ENCODE measurements at regions not wholly inside any gene's neighbourhood (a gene's known extent, or its start where the extent isn't known, plus 50 kb on each side); places are given as distances from the start of the nearest gene placed in this dataset.

DNA sequence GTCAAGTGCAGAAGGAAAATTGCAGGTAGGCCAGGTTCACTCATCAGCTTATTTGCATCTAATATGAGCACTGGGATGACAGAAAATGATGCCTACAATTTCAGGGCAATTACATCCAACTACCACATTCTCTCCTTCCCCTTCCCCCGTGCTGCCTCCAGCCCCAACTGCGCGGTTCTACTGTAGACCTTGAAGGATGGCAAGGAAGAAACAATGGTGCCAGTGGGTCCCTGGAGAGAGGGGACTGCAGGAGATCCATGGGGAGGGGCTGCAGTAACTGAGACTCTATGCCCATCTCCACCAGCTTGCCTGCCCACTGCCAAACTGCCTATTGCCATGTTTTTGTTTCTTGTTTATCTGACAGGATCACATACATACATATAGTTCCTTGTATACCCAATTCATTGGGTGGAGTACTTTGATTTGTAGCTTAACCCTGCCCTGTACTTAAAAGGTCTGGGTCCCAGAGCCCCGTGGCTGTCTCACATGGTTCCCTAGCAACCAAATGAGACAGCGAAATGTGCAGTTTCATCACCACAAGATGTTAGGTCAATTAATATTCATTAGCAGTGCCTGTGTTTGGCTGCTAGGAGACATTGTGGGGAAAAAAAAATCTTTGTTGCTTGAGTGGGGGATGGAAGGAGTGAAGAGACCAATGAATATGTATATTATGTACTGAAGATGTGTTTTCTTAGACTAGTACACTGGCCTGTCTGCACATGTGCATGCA lies 253.5 kb upstream of the PLET1 start:
- dilution Hi-C loops (cut with HindIII; ENCODE audit: low sequenced_read_pairs, unreplicated experiment) (no loop called here), intact Hi-C loops (cut with micrococcal nuclease) (loop anchor here (5.0 kb wide), 1 partner anchor 1753 kb away; no protein-coding TSS in a partner anchor), in situ Hi-C loops (cut with MboI; ENCODE audit: low sequenced_read_pairs) (no loop called here)
- no peaks in the 10 kb centered on the region for H3K9me1 ChIP-seq (ENCODE audit: insufficient read depth, low read length)
- DNase-seq (no peak), ATAC-seq (ENCODE audit: low read depth) (no peak)
- H4K8ac ChIP-seq (ENCODE audit: low read depth in 2 of 2, low read length in 2 of 2): no peak overlapping the region
- no peak overlapping the region for H2AK9ac ChIP-seq (replicated peaks; ENCODE audit: low read depth, low read length, poor library complexity)
- CTCF ChIA-PET: no interaction called here
- H3K4me2 ChIP-seq (ENCODE audit: low read depth, low read length): no peak overlapping the region
- no peak overlapping the region for H3K4ac ChIP-seq (ENCODE audit: low read depth, low read length)
- POLR2A ChIA-PET (ENCODE audit: unreplicated experiment): no interaction called here
- no peak overlapping the region for H2BK20ac ChIP-seq (ENCODE audit: low read depth, low read length)
- H3K36me3 ChIP-seq (ENCODE audit: control insufficient read depth, insufficient read depth, low read length): no peaks in the 10 kb centered on the region
- no peaks in the 10 kb centered on the region; the same call in none of the 2 replicates for H3K27me3 ChIP-seq (ENCODE audit: control insufficient read depth, insufficient read depth, low read length)
- H4K5ac ChIP-seq (ENCODE audit: low read depth, low read length): no peak overlapping the region
- no peak overlapping the region for H3K4me3 ChIP-seq (ENCODE audit: insufficient read depth, low read depth, low read length)
- no peak overlapping the region for H2BK15ac ChIP-seq (ENCODE audit: low read depth, low read length)
- no peak overlapping the region for H3K18ac ChIP-seq (ENCODE audit: low read depth, low read length)
- no peak overlapping the region for H3K56ac ChIP-seq (ENCODE audit: extremely low read depth, insufficient read depth, low read length)
- no peak overlapping the region for H3K23ac ChIP-seq (ENCODE audit: low read depth, low read length)
- no peak overlapping the region for H3K14ac ChIP-seq (replicated peaks; ENCODE audit: low read depth, low read length)
- no TSS peak for BruUV-seq (replicated peaks)
- H2BK5ac ChIP-seq (ENCODE audit: low read depth, low read length, poor library complexity, severe bottlenecking): no peak overlapping the region
- TF ChIP-seq, protein P1, sequence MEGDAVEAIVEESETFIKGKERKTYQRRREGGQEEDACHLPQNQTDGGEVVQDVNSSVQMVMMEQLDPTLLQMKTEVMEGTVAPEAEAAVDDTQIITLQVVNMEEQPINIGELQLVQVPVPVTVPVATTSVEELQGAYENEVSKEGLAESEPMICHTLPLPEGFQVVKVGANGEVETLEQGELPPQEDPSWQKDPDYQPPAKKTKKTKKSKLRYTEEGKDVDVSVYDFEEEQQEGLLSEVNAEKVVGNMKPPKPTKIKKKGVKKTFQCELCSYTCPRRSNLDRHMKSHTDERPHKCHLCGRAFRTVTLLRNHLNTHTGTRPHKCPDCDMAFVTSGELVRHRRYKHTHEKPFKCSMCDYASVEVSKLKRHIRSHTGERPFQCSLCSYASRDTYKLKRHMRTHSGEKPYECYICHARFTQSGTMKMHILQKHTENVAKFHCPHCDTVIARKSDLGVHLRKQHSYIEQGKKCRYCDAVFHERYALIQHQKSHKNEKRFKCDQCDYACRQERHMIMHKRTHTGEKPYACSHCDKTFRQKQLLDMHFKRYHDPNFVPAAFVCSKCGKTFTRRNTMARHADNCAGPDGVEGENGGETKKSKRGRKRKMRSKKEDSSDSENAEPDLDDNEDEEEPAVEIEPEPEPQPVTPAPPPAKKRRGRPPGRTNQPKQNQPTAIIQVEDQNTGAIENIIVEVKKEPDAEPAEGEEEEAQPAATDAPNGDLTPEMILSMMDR (conservative IDR thresholded peaks at IDR 0.05; ENCODE audit: low read depth, low read length): no peak
- no peak for TF ChIP-seq RFX5 (IDR thresholded peaks at IDR 0.05; ENCODE audit: low read depth, low read length)
- TF ChIP-seq CHD1 (IDR thresholded peaks at IDR 0.05; ENCODE audit: low read depth, low read length): no peak
- no peak for TF ChIP-seq RAD21 (IDR thresholded peaks at IDR 0.05; ENCODE audit: low read length)
- TF ChIP-seq SMC3 (IDR thresholded peaks at IDR 0.05; ENCODE audit: low read depth, low read length): no peak
- TF ChIP-seq FOS (IDR thresholded peaks at IDR 0.05; ENCODE audit: low read depth, low read length): no peak
- no peak for TF ChIP-seq RCOR1 (IDR thresholded peaks at IDR 0.05; ENCODE audit: insufficient replicate concordance, low read length)
- TF ChIP-seq, protein P2, sequence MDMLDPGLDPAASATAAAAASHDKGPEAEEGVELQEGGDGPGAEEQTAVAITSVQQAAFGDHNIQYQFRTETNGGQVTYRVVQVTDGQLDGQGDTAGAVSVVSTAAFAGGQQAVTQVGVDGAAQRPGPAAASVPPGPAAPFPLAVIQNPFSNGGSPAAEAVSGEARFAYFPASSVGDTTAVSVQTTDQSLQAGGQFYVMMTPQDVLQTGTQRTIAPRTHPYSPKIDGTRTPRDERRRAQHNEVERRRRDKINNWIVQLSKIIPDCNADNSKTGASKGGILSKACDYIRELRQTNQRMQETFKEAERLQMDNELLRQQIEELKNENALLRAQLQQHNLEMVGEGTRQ (IDR thresholded peaks at IDR 0.05; ENCODE audit: low read depth, low read length): no peak
- no peak for TF ChIP-seq MAFK (IDR thresholded peaks at IDR 0.05; ENCODE audit: low read depth, low read length)
- no peak overlapping the region for H3K27ac ChIP-seq (ENCODE audit: insufficient read depth, low read length)
- H3K4me1 ChIP-seq (ENCODE audit: control insufficient read depth, insufficient read depth, low read length): no peaks in the 10 kb centered on the region; the same call in 1 of the 2 replicates
- no peaks in the 10 kb centered on the region for H3K9me3 ChIP-seq (ENCODE audit: control insufficient read depth, insufficient read depth, low read length)
- H3K9ac ChIP-seq (ENCODE audit: low read depth, low read length): no peak overlapping the region
- no CpG with 5 or more reads among the region's 5 CpGs for WGBS, 2 experiments (ENCODE audit: extremely low coverage in 2 of 2, insufficient read length in 1 of 2)
- H3K79me1 ChIP-seq (ENCODE audit: low read depth in 1 of 2, low read length in 2 of 2): no peaks in the 10 kb centered on the region
- H2AFZ ChIP-seq (replicated peaks; ENCODE audit: low read length, poor library complexity): no peak overlapping the region
- H2BK120ac ChIP-seq (ENCODE audit: low read depth, low read length): no peak overlapping the region
- no peak overlapping the region for H4K91ac ChIP-seq (ENCODE audit: insufficient read depth, low read depth, low read length)
- H2AK5ac ChIP-seq (ENCODE audit: low read depth, low read length): no peak overlapping the region
- no peaks in the 10 kb centered on the region for H4K20me1 ChIP-seq (ENCODE audit: insufficient read depth, low read length)
